Transverse colon (tissue), 4 donors: ENCODE measurements at regions not wholly inside any gene's neighbourhood (a gene's known extent, or its start where the extent isn't known, plus 50 kb on each side); places are given as distances from the start of the nearest gene placed in this dataset.
"Not testable (repeated sequence)": the region's sequence is repeated elsewhere in the genome, so short reads cannot be mapped to it uniquely, and the experiment has no call there.

ENCODE experiments used
- DNase-seq: peaks from one replicate; pipeline ENCODE4 v3.0.0-alpha.2; 2019
- H3K27ac ChIP-seq, 4 donors: fragments of 200-600 bp; sonication (generic); 2 replicates each; pipeline ENCODE4 v1.5.1; 2016 to 2018; ENCODE audit warnings: inconsistent platforms in 4 of 4
- H3K27me3 ChIP-seq: fragments of 200-600 bp; sonication (generic); 2 replicates; pipeline ENCODE4 v1.5.1; 2017; ENCODE audit warnings: inconsistent platforms
- H3K36me3 ChIP-seq, 4 donors: fragments of 200-600 bp; sonication (generic); 2 replicates each; pipeline ENCODE4 v1.5.1; 2017 to 2019; ENCODE audit warnings: inconsistent platforms in 4 of 4
- H3K4me1 ChIP-seq, 4 donors: fragments of 200-600 bp; sonication (generic); 2 replicates each; pipeline ENCODE4 v1.5.1; 2017 to 2020; ENCODE audit warnings: inconsistent platforms in 4 of 4
- H3K4me3 ChIP-seq, 4 donors: fragments of 200-600 bp; sonication (generic); 1 replicate in 1 of 4; 2 replicates in 3 of 4; pipeline versions ENCODE4 v1.5.1 to v1.6.1; 2017 to 2019; ENCODE audit warnings: inconsistent platforms in 4 of 4
- H3K9me3 ChIP-seq, 2 donors: fragments of 200-600 bp; sonication (generic); 2 replicates each; pipeline ENCODE4 v1.5.1; 2017 to 2019; ENCODE audit warnings: inconsistent platforms in 2 of 2
- EP300 ChIP-seq: sonication (generic); formaldehyde crosslinking; IDR thresholded peaks from one replicate; pipeline ENCODE4 v1.6.1; 2017; ENCODE audit warnings: antibody characterized with exemption, low read depth
- POLR2A ChIP-seq: fragments of 450-650 bp; IDR thresholded peaks from one replicate; pipeline ENCODE4 v1.6.1; 2016; ENCODE audit warnings: antibody characterized with exemption, mild to moderate bottlenecking, moderate library complexity
- POLR2AphosphoS5 ChIP-seq, 3 donors: sonication (generic); formaldehyde crosslinking; IDR thresholded peaks; one replicate each; pipeline ENCODE4 v1.6.1; 2016; ENCODE audit warnings: antibody characterized with exemption in 3 of 3
- WGBS, 2 donors: methylation state at CpG; one replicate each; pipeline ENCODE4 v1.1.5; 2018; ENCODE audit warnings: low coverage in 1 of 2; 5-methylcytosine and 5-hydroxymethylcytosine counted together
- in situ Hi-C, 4 donors: fragments of 200-750 bp; cut with MboI; loops; one replicate each; pipeline versions ENCODE4 v1.15.0 to v1.15.1; 2017; ENCODE audit warnings: low sequenced_read_pairs in 3 of 4, low pct_ligation_motif_present in 1 of 4, low pct_unique_long_range_greater_than_20kb in 1 of 4
- intact Hi-C: fragments of 100-400 bp; cut with DNase I; formaldehyde crosslinking; loops from one replicate; pipeline ENCODE4 v1.15.1; 2023; ENCODE audit warnings: low total_unique reads
- TF ChIP-seq, protein P1 (sequence below), 5 experiments: fragments of 200-600 bp in 3 of 5; fragments of 450-650 bp in 2 of 5; sonication (generic) in 3 of 5; IDR thresholded peaks; 1 replicate in 2 of 5; 2 replicates in 3 of 5; pipeline ENCODE4 v1.5.1; 2016 to 2017; ENCODE audit warnings: antibody characterized with exemption in 5 of 5, inconsistent platforms in 3 of 5, mild to moderate bottlenecking in 2 of 5, moderate library complexity in 1 of 5

DNA sequence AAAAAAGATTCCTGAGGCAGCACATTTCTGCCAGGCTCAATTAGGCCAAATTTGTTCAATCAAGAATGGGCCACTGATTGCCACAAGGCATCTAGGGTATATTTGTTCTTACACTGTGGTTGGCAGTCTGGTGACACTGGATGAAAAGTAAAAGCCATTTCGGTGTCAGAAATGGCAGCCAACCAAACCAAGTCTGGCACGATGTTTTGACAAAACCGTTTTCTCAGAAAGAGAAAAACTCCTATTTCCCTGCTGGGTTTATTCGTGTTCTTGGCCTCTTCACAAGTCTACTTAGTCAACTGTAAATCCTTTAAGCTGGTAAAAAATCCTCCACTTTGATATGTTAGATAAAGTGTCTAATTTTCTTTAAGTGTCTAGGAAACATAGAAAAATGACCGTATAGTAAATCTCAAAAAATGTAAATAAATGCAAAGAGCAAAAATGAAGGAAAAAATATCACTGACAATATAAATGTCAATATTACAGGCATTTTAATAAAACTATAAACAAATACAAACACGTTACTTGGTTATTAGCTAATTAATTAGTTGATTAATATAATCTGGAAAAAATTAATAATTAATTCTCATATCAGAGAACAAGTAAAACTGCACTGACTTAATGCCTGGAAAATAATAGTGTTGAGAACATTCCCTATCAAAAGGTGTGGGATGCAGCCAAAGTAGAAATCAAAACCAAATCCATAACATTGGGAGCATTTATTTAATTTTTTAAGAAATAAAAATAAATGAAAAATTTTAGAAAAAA, 182.0 kb upstream of the ZNF804A start:
- H3K9me3 ChIP-seq, result no peaks in the 10 kb centered on the region
- no peaks in the 10 kb centered on the region for H3K27me3 ChIP-seq
- WGBS, 2 donors, result 78 to 89% methylated on average over 6 of the region's 6 CpGs
- intact Hi-C loops (no loop called here), in situ Hi-C loops (no loop called here)
- H3K4me1 ChIP-seq, result no peaks in the 10 kb centered on the region
- no peaks in the 10 kb centered on the region for H3K36me3 ChIP-seq
- H3K27ac ChIP-seq, result no peak overlapping the region
- DNase-seq, result no peak
- no peak overlapping the region for H3K4me3 ChIP-seq
- no peak for TF ChIP-seq POLR2AphosphoS5 (IDR thresholded peaks at IDR 0.05)
- TF ChIP-seq, protein P1, sequence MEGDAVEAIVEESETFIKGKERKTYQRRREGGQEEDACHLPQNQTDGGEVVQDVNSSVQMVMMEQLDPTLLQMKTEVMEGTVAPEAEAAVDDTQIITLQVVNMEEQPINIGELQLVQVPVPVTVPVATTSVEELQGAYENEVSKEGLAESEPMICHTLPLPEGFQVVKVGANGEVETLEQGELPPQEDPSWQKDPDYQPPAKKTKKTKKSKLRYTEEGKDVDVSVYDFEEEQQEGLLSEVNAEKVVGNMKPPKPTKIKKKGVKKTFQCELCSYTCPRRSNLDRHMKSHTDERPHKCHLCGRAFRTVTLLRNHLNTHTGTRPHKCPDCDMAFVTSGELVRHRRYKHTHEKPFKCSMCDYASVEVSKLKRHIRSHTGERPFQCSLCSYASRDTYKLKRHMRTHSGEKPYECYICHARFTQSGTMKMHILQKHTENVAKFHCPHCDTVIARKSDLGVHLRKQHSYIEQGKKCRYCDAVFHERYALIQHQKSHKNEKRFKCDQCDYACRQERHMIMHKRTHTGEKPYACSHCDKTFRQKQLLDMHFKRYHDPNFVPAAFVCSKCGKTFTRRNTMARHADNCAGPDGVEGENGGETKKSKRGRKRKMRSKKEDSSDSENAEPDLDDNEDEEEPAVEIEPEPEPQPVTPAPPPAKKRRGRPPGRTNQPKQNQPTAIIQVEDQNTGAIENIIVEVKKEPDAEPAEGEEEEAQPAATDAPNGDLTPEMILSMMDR (IDR thresholded peaks at IDR 0.05), result no peak
- TF ChIP-seq POLR2A, result no peak
- TF ChIP-seq EP300, result no peak

DNA sequence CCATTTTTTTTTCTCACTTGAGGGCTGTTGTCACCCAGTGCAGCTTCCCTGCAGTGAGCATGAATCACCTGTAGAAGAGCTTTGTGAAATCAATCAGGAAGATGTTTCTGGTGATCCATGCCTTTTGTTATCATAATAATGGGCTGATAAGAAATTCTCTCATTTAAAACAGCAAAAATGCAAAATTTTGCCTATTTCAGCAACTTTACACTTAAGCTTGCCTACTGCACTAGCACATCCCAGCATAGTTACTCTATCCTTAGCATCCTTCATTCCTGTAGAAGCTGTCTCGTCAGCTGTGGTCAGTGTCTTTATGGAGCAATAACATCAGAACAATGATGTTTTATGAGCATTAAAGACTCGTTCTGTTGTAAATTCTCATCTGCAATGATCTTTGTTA, 178.6 kb upstream of the ZNF804A start:
- no peak for DNase-seq
- WGBS, 2 donors, result 22 to 54% methylated on average over 2 of the region's 2 CpGs
- H3K9me3 ChIP-seq, result no peaks in the 10 kb centered on the region
- H3K36me3 ChIP-seq, result no peaks in the 10 kb centered on the region
- H3K27ac ChIP-seq, result no peak overlapping the region
- H3K27me3 ChIP-seq, result no peaks in the 10 kb centered on the region
- intact Hi-C loops (no loop called here), in situ Hi-C loops (no loop called here)
- TF ChIP-seq POLR2A (no peak), EP300 (no peak), POLR2AphosphoS5 (IDR thresholded peaks at IDR 0.05) (no peak)
- TF ChIP-seq, protein P1 (IDR thresholded peaks at IDR 0.05), result no peak
- no peak overlapping the region for H3K4me3 ChIP-seq
- H3K4me1 ChIP-seq, result no peaks in the 10 kb centered on the region

DNA sequence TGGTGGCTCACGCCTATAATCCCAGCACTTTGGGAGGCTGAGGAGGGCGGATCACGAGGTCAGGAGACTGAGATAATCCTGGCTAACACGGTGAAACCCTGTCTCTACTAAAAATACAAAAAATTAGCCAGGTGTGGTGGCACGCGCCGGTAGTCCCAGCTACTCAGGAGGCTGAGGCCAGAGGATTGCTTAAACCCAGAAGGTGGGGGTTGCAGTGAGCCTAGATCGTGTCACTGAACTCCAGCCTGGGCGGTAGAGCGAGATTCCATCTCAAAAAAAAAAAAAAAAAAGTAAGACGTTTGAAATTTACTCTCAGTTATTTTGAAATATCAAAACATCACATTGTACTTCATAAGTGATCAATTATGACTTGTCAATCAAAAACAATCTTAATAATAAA, 176.9 kb upstream of the ZNF804A start:
- H3K27me3 ChIP-seq, intact Hi-C loops, in situ Hi-C loops, H3K4me1 ChIP-seq, H3K9me3 ChIP-seq, H3K27ac ChIP-seq, DNase-seq, H3K4me3 ChIP-seq, H3K36me3 ChIP-seq: not testable (repeated sequence)
- 72 to 86% methylated on average over 8 to 11 of the region's 11 CpGs for WGBS, 2 donors

DNA sequence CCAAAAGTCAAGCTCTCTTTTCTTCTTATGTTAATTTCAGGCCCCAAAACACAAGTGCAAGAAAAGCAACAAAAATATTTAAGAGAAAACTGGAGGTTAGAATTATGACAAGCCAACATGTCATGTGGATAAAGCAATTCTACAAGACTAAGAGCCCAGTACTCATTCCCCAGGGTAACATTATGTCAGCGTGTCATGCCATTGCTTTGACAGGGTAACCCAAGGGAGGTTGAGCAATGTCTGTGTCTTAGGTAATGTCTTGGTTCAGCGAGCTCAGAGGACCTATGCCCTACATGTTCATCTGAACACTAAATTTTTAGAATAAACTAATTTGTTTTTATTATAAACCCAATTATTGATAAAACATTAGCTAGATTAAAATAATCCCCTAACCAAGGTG, 173.2 kb upstream of the ZNF804A start:
- 90 to 92% methylated on average over 2 of the region's 2 CpGs for WGBS, 2 donors
- DNase-seq, result no peak
- Histone ChIP-seq H3K4me1 (no peaks in the 10 kb centered on the region), H3K27ac (no peak overlapping the region), H3K27me3 (no peaks in the 10 kb centered on the region), H3K36me3 (no peaks in the 10 kb centered on the region), H3K4me3 (no peak overlapping the region), H3K9me3 (no peaks in the 10 kb centered on the region)
- TF ChIP-seq, protein P1 (IDR thresholded peaks at IDR 0.05), result no peak
- TF ChIP-seq EP300 (no peak), POLR2A (no peak), POLR2AphosphoS5 (IDR thresholded peaks at IDR 0.05) (no peak)
- intact Hi-C loops (no loop called here), in situ Hi-C loops (no loop called here)

DNA sequence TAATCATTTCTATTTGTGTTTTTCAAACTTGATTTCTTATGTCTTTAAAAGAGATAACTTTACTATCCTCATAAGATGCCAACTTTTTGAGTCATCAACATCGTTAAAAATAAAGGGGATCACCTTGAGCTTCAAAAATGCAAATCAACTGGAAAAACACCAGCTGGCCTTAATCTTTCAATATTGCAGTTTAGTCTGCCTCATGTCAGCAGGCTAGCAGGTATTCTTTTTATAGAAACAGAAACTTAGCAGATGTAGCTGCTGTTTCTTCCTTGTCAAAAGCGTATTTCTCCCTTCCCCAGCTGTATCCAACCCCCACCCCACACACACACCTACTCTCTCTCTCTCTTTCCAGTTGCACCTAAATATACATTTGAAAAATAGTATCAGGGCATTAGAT, 154.1 kb upstream of the ZNF804A start:
- Histone ChIP-seq H3K36me3 (no peaks in the 10 kb centered on the region), H3K27me3 (no peaks in the 10 kb centered on the region), H3K9me3 (no peaks in the 10 kb centered on the region), H3K4me1 (no peaks in the 10 kb centered on the region), H3K4me3 (no peak overlapping the region), H3K27ac (no peak overlapping the region)
- DNase-seq, result no peak
- TF ChIP-seq POLR2AphosphoS5 (IDR thresholded peaks at IDR 0.05), result no peak
- no peak for TF ChIP-seq POLR2A
- no peak for TF ChIP-seq EP300
- TF ChIP-seq, protein P1 (IDR thresholded peaks at IDR 0.05), result no peak
- WGBS, 2 donors, result 42 to 49% methylated on average over 2 of the region's 2 CpGs
- intact Hi-C loops (no loop called here), in situ Hi-C loops (no loop called here)
